K562 (cell line): ENCODE measurements at regions not wholly inside any gene's neighbourhood (a gene's known extent, or its start where the extent isn't known, plus 50 kb on each side); places are given as distances from the start of the nearest gene placed in this dataset.

Source experiments
- ATAC-seq: fragments of 200-7000 bp; cut with Tn5 transposase; 3 replicates; pipeline ENCODE4 v1.9.1; 2020; ENCODE audit warnings: moderate library complexity
- BruUV-seq: library from RNA; stranded (reverse); fragments of 400-500 nt; replicated peaks from 2 replicates; lab custom pipeline; 2021; lab: Mats Ljungman, UMichigan
- CTCF ChIA-PET: fragments of 300-600 bp; formaldehyde crosslinking; extraction: SDS; loops from one replicate; lab custom pipeline; 2021; ENCODE audit warnings: low intra/inter-chr PET ratio; lab: Yijun Ruan, JAX
- POLR2A ChIA-PET: fragments of 300-600, 350-650 bp; sonication (Branson Sonifier 250); formaldehyde crosslinking; extraction: SDS; loops from one replicate; lab custom pipeline; 2021; ENCODE audit warnings: antibody characterized with exemption, inconsistent platforms; lab: Yijun Ruan, JAX
- DNase-seq, 4 experiments: peaks; one replicate each; pipeline versions ENCODE4 v3.0.0 to v3.0.0-alpha.2; 2011 to 2018; ENCODE audit warnings: low spot score in 3 of 4, mixed read lengths in 3 of 4; ENCODE audit errors: extremely low read depth in 1 of 4
- FAIRE-seq: peaks from 2 replicates; lab custom pipeline; 2011; peaks lifted over from hg19 to GRCh38; lab: Jason Lieb, UNC
- H2AFZ ChIP-seq: 2 replicates; pipeline ENCODE4 v1.6.0; 2011; ENCODE audit warnings: low read depth, low read length, control low read depth, inconsistent platforms
- H3K27ac ChIP-seq: fragments of 200-600 bp; 3 replicates; pipeline ENCODE4 v1.8.0; 2011; ENCODE audit warnings: low read depth, mild to moderate bottlenecking, control low read depth, inconsistent platforms, low read length, moderate library complexity, mixed read lengths; ENCODE audit errors: extremely low read depth
- H3K27me3 ChIP-seq, 2 experiments: fragments of 300-600 bp in 1 of 2; 2 replicates in 1 of 2; 3 replicates in 1 of 2; pipeline versions ENCODE4 v1.6.0 to v1.8.0; 2011; ENCODE audit warnings: inconsistent platforms in 2 of 2, low read length in 2 of 2, mild to moderate bottlenecking in 1 of 2, mixed read lengths in 1 of 2, moderate library complexity in 1 of 2; ENCODE audit not compliant: control insufficient read depth in 2 of 2, insufficient read depth in 2 of 2
- H3K36me3 ChIP-seq: fragments of 300-600 bp; 3 replicates; pipeline ENCODE4 v1.8.0; 2011; ENCODE audit warnings: mild to moderate bottlenecking, low read length, inconsistent platforms; ENCODE audit not compliant: control insufficient read depth, insufficient read depth
- H3K4me1 ChIP-seq, 2 experiments: fragments of 200-600 bp in 1 of 2; replicated peaks in 1 of 2; 2 replicates in 1 of 2; 3 replicates in 1 of 2; pipeline versions ENCODE4 v1.5.1 to v1.8.0; 2011; ENCODE audit warnings: inconsistent platforms in 2 of 2, low read length in 2 of 2, mild to moderate bottlenecking in 1 of 2, mixed read lengths in 1 of 2, moderate library complexity in 1 of 2; ENCODE audit not compliant: control insufficient read depth in 2 of 2, insufficient read depth in 2 of 2
- H3K4me2 ChIP-seq: 2 replicates; pipeline ENCODE4 v1.6.1; 2011; ENCODE audit warnings: low read length, control low read depth, inconsistent platforms, mixed read lengths; ENCODE audit not compliant: insufficient read depth
- H3K4me3 ChIP-seq: fragments of 200-600 bp; sonication (generic), shearing (Covaris generic); 2 replicates; pipeline ENCODE4 v1.5.1; 2016; ENCODE audit warnings: control low read depth, inconsistent platforms
- H3K79me2 ChIP-seq: fragments of 200-600 bp; 3 replicates; pipeline ENCODE4 v1.8.0; 2011; ENCODE audit warnings: low read length, inconsistent platforms; ENCODE audit not compliant: control insufficient read depth, insufficient read depth
- H3K9ac ChIP-seq, 2 experiments: 2 replicates each; pipeline versions ENCODE4 v1.6.0 to v1.6.1; 2011; ENCODE audit warnings: low read depth in 2 of 2, low read length in 2 of 2, control low read depth in 1 of 2, inconsistent platforms in 1 of 2, mild to moderate bottlenecking in 1 of 2, mixed read lengths in 1 of 2; ENCODE audit not compliant: insufficient read depth in 1 of 2
- H3K9me1 ChIP-seq: one replicate; pipeline ENCODE4 v1.6.0; 2011; ENCODE audit warnings: inconsistent platforms, mild to moderate bottlenecking, low read length, moderate library complexity; ENCODE audit not compliant: control insufficient read depth, insufficient read depth
- H3K9me3 ChIP-seq: replicated peaks from 2 replicates; pipeline ENCODE4 v1.5.1; 2011; ENCODE audit warnings: low read depth, low read length, inconsistent platforms; ENCODE audit not compliant: control insufficient read depth, insufficient read depth
- H4K20me1 ChIP-seq: replicated peaks from 2 replicates; pipeline ENCODE4 v1.6.1; 2011; ENCODE audit warnings: low read length, inconsistent platforms, mixed read lengths; ENCODE audit not compliant: control insufficient read depth, insufficient read depth
- KLF6 ChIP-seq: fragments of 250-450 bp; sonication (Bioruptor Pico); IDR thresholded peaks from 2 replicates; pipeline ENCODE4 v1.4.0; 2020; ENCODE audit warnings: mild to moderate bottlenecking, moderate library complexity, borderline replicate concordance
- MAZ ChIP-seq, 2 experiments: fragments of 450-650 bp in 1 of 2; sonication (generic) in 1 of 2; formaldehyde crosslinking; IDR thresholded peaks in 1 of 2; conservative IDR thresholded peaks in 1 of 2; 2 replicates each; pipeline versions ENCODE4 v1.4.0 to v1.5.0; 2020; ENCODE audit warnings: mild to moderate bottlenecking in 1 of 2, missing genetic modification reagents in 1 of 2
- PRDM10 ChIP-seq: fragments of 450-650 bp; IDR thresholded peaks from 2 replicates; pipeline ENCODE4 v1.6.1; 2018; ENCODE audit not compliant: partially characterized antibody
- TEAD4 ChIP-seq, 2 experiments: sonication (generic) in 1 of 2; formaldehyde crosslinking in 1 of 2; IDR thresholded peaks; 2 replicates each; pipeline versions ENCODE4 v1.6.1 to v1.8.0; 2012 to 2022; ENCODE audit warnings: borderline replicate concordance in 1 of 2, inconsistent platforms in 1 of 2, low read length in 1 of 2, mild to moderate bottlenecking in 1 of 2, missing genetic modification reagents in 1 of 2
- TFAM ChIP-seq: fragments of 250-450 bp; sonication (Bioruptor Pico); conservative IDR thresholded peaks from 2 replicates; pipeline ENCODE4 v1.5.0; 2021; ENCODE audit warnings: mild to moderate bottlenecking, moderate library complexity
- ZNF445 ChIP-seq: fragments of 250-450 bp; sonication (Bioruptor Pico); IDR thresholded peaks from 2 replicates; pipeline ENCODE4 v1.4.0; 2020; ENCODE audit warnings: low read depth, mild to moderate bottlenecking, moderate library complexity
- WGBS: fragments of 100-300 bp; shearing (Covaris generic); methylation state at CpG from one replicate; pipeline ENCODE4 v1.1.6; 2016; ENCODE audit warnings: low coverage, mixed read lengths; ENCODE audit not compliant: insufficient coverage; ENCODE audit errors: missing lambda C conversion rate; 5-methylcytosine and 5-hydroxymethylcytosine counted together
- in situ Hi-C: fragments of 300-500 bp; cut with MboI; formaldehyde crosslinking; loops from 4 replicates; pipeline ENCODE4 v1.15.0; 2018; ENCODE audit warnings: inconsistent platforms, mixed read lengths
- intact Hi-C: fragments of 100-400 bp; cut with micrococcal nuclease; formaldehyde crosslinking; loops from 2 replicates; pipeline ENCODE4 v1.14.2; 2022
- TF ChIP-seq, protein P1 (sequence below), 2 experiments: fragments of 450-650 bp; IDR thresholded peaks; 2 replicates each; pipeline ENCODE4 v1.6.1; 2018; ENCODE audit warnings: mild to moderate bottlenecking in 2 of 2, low read depth in 1 of 2; ENCODE audit not compliant: partially characterized antibody in 2 of 2

DNA sequence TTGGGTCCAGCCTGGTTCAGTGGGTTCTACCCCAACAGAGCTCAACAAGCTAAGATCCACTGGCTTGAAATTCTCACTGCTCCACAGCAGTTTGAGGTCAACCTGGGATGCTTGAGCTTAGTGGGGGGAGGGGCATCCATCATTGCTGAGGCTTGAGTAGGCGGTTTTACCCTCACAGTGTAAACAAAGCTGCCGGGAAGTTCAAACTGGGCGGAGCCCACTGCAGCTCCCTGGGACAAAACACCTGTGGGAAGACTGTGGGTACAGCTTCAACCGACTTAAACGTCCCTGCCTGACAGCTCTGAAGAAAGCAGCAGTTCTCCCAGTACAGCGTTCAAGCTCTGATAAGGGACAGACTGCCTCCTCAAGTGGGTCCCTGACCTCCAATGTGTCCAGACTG lies 1161.9 kb downstream of the UQCRFS1 start:
- in situ Hi-C loops, result no loop called here
- ATAC-seq, result no peak
- POLR2A ChIA-PET, result no interaction called here

More for the DNA sequence above, 1161.9 kb downstream of the UQCRFS1 start:
- intact Hi-C loops, result no loop called here
- H3K4me3 ChIP-seq, result no peak overlapping the region
- H3K4me2 ChIP-seq, result no peak overlapping the region
- H3K9ac ChIP-seq, result no peak overlapping the region
- H4K20me1 ChIP-seq, result no peaks in the 10 kb centered on the region
- BruUV-seq, result no TSS peak
- TF ChIP-seq KLF6 (CRISPR knock-in tag) (no peak), ZNF445 (CRISPR knock-in tag) (no peak), MAZ (CRISPR knock-in tag; conservative IDR thresholded peaks at IDR 0.05 in 1 of 2, IDR thresholded peaks at IDR 0.05 in 1 of 2) (no peak), TEAD4 (IDR thresholded peaks at IDR 0.05; ENCODE audit: low read length) (no peak), TEAD4 (CRISPR knock-in tag; IDR thresholded peaks at IDR 0.05; ENCODE audit: borderline replicate concordance) (no peak), PRDM10 (no peak), TFAM (CRISPR knock-in tag) (no peak)
- TF ChIP-seq, protein P1, sequence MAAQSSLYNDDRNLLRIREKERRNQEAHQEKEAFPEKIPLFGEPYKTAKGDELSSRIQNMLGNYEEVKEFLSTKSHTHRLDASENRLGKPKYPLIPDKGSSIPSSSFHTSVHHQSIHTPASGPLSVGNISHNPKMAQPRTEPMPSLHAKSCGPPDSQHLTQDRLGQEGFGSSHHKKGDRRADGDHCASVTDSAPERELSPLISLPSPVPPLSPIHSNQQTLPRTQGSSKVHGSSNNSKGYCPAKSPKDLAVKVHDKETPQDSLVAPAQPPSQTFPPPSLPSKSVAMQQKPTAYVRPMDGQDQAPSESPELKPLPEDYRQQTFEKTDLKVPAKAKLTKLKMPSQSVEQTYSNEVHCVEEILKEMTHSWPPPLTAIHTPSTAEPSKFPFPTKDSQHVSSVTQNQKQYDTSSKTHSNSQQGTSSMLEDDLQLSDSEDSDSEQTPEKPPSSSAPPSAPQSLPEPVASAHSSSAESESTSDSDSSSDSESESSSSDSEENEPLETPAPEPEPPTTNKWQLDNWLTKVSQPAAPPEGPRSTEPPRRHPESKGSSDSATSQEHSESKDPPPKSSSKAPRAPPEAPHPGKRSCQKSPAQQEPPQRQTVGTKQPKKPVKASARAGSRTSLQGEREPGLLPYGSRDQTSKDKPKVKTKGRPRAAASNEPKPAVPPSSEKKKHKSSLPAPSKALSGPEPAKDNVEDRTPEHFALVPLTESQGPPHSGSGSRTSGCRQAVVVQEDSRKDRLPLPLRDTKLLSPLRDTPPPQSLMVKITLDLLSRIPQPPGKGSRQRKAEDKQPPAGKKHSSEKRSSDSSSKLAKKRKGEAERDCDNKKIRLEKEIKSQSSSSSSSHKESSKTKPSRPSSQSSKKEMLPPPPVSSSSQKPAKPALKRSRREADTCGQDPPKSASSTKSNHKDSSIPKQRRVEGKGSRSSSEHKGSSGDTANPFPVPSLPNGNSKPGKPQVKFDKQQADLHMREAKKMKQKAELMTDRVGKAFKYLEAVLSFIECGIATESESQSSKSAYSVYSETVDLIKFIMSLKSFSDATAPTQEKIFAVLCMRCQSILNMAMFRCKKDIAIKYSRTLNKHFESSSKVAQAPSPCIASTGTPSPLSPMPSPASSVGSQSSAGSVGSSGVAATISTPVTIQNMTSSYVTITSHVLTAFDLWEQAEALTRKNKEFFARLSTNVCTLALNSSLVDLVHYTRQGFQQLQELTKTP (IDR thresholded peaks at IDR 0.05; ENCODE audit: low read depth in 1 of 2, partially characterized antibody in 2 of 2), result no peak
- CTCF ChIA-PET, result no interaction called here
- H3K27ac ChIP-seq, result no peak overlapping the region
- no peaks in the 10 kb centered on the region for H3K9me1 ChIP-seq
- H3K27me3 ChIP-seq, result no peaks in the 10 kb centered on the region
- FAIRE-seq (no peak), DNase-seq (no peak)
- 2% methylated on average over 6 of the region's 6 CpGs for WGBS
- H2AFZ ChIP-seq, result no peak overlapping the region
- no peaks in the 10 kb centered on the region for H3K9me3 ChIP-seq
- H3K79me2 ChIP-seq, result no peaks in the 10 kb centered on the region
- no peaks in the 10 kb centered on the region for H3K4me1 ChIP-seq
- H3K36me3 ChIP-seq, result no peaks in the 10 kb centered on the region
